ENCODE measurements at regions not wholly inside any gene's neighbourhood (a gene's known extent, or its start where the extent isn't known, plus 50 kb on each side); places are given as distances from the start of the nearest gene placed in this dataset.

DNA sequence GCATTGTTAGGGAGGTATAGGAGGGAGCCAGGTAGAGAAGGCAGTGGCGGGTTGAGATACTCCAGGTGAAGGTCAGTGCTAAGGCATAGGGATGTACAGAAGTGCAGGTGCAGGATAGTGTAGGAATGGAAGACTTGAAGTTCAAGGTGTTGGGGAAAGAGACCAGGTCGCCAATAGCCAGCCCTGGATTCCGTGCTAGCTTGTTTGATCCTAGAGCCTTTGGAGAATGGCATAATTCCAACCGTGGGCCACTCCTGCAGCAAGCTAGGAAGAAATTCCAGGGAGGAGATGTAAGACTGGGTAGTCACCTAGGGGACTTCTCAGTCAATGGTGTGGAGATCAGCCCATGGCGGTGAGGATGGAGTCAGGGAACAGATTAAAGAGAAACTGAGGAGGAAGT is 272.7 kb downstream of the RPS24 start:
- ChIA-PET CTCF (interaction anchor here (1.0 kb wide), 1 partner anchor 270 kb away, joined by 3 read pairs; no protein-coding TSS in a partner anchor), POLR2A (no interaction called here)
- Histone ChIP-seq H3K4me3 (ENCODE audit: control extremely low read depth in 1 of 5, extremely low read depth in 1 of 5, insufficient read depth in 1 of 5, low read depth in 2 of 5, low read length in 4 of 5) (no peak overlapping the region), H4K20me1 (ENCODE audit: control insufficient read depth, insufficient read depth, low read length, poor library complexity, severe bottlenecking) (no peaks in the 10 kb centered on the region), H3K4me1 (ENCODE audit: control insufficient read depth in 2 of 2, insufficient read depth in 2 of 2, low read length in 2 of 2) (peaks cover 13 to 21% of the 10 kb centered on the region in 2 donors), H3K79me2 (ENCODE audit: control insufficient read depth, insufficient read depth, low read length) (no peaks in the 10 kb centered on the region), H3K27me3 (replicated peaks in 1 of 4; ENCODE audit: control extremely low read depth in 1 of 4, control insufficient read depth in 3 of 4, insufficient read depth in 4 of 4, low read length in 3 of 4) (no peaks in the 10 kb centered on the region), H3K4me2 (replicated peaks; ENCODE audit: low read depth, low read length, poor library complexity, severe bottlenecking) (no peak overlapping the region), H2AFZ (ENCODE audit: insufficient read depth, low read depth, low read length, poor library complexity, severe bottlenecking) (no peak overlapping the region), H3K36me3 (replicated peaks in 1 of 2; ENCODE audit: control extremely low read depth in 1 of 2, control insufficient read depth in 1 of 2, extremely low read depth in 1 of 2, insufficient read depth in 2 of 2, low read length in 1 of 2) (no peaks in the 10 kb centered on the region), H3K9ac (ENCODE audit: low read length) (no peak overlapping the region), H3K9me3 (ENCODE audit: control extremely low read depth in 1 of 3, control insufficient read depth in 2 of 3, insufficient read depth in 1 of 3, low read length in 2 of 3) (no peaks in the 10 kb centered on the region), H3K27ac (ENCODE audit: low read length in 2 of 2) (no peak overlapping the region)
- no peaks in the 10 kb centered on the region for H3K9me3 Mint-ChIP-seq (ENCODE audit: insufficient read depth)
- WGBS (ENCODE audit: insufficient coverage) = 94% methylated on average over 5 of the region's 5 CpGs
- DNase-seq (no peak), ATAC-seq (ENCODE audit: low read depth) (no peak)
- H3K27me3 Mint-ChIP-seq = no peaks in the 10 kb centered on the region
- intact Hi-C loops (cut with micrococcal nuclease) = loop anchor here (10.0 kb wide), 3 partner anchors 432 to 1628 kb away; no protein-coding TSS in a partner anchor
- H3K27ac Mint-ChIP-seq = no peak overlapping the region
- no peak overlapping the region for H3K4me3 Mint-ChIP-seq
- peaks cover 19% of the 10 kb centered on the region for H3K4me1 Mint-ChIP-seq
- TF ChIP-seq, protein P1, sequence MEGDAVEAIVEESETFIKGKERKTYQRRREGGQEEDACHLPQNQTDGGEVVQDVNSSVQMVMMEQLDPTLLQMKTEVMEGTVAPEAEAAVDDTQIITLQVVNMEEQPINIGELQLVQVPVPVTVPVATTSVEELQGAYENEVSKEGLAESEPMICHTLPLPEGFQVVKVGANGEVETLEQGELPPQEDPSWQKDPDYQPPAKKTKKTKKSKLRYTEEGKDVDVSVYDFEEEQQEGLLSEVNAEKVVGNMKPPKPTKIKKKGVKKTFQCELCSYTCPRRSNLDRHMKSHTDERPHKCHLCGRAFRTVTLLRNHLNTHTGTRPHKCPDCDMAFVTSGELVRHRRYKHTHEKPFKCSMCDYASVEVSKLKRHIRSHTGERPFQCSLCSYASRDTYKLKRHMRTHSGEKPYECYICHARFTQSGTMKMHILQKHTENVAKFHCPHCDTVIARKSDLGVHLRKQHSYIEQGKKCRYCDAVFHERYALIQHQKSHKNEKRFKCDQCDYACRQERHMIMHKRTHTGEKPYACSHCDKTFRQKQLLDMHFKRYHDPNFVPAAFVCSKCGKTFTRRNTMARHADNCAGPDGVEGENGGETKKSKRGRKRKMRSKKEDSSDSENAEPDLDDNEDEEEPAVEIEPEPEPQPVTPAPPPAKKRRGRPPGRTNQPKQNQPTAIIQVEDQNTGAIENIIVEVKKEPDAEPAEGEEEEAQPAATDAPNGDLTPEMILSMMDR (IDR thresholded peaks at IDR 0.05) = no peak

GRCh38 chr10:78307576-78307975 is 273.9 kb downstream of the RPS24 start:
- ATAC-seq (ENCODE audit: low read depth) (no peak), DNase-seq (no peak)
- Histone ChIP-seq H3K27me3 (replicated peaks in 1 of 4; ENCODE audit: control extremely low read depth in 1 of 4, control insufficient read depth in 3 of 4, insufficient read depth in 4 of 4, low read length in 3 of 4) (no peaks in the 10 kb centered on the region), H3K4me3 (ENCODE audit: control extremely low read depth in 1 of 5, extremely low read depth in 1 of 5, insufficient read depth in 1 of 5, low read depth in 2 of 5, low read length in 4 of 5) (no peak overlapping the region), H3K27ac (ENCODE audit: low read length in 2 of 2) (no peak overlapping the region), H3K79me2 (ENCODE audit: control insufficient read depth, insufficient read depth, low read length) (no peaks in the 10 kb centered on the region), H2AFZ (ENCODE audit: insufficient read depth, low read depth, low read length, poor library complexity, severe bottlenecking) (no peak overlapping the region), H3K4me2 (replicated peaks; ENCODE audit: low read depth, low read length, poor library complexity, severe bottlenecking) (no peak overlapping the region), H3K9ac (ENCODE audit: low read length) (no peak overlapping the region), H3K36me3 (replicated peaks in 1 of 2; ENCODE audit: control extremely low read depth in 1 of 2, control insufficient read depth in 1 of 2, extremely low read depth in 1 of 2, insufficient read depth in 2 of 2, low read length in 1 of 2) (no peaks in the 10 kb centered on the region), H3K9me3 (ENCODE audit: control extremely low read depth in 1 of 3, control insufficient read depth in 2 of 3, insufficient read depth in 1 of 3, low read length in 2 of 3) (no peaks in the 10 kb centered on the region), H4K20me1 (ENCODE audit: control insufficient read depth, insufficient read depth, low read length, poor library complexity, severe bottlenecking) (no peaks in the 10 kb centered on the region), H3K4me1 (ENCODE audit: control insufficient read depth in 2 of 2, insufficient read depth in 2 of 2, low read length in 2 of 2) (peaks cover 3 to 9% of the 10 kb centered on the region in 2 donors)
- no CpG with 5 or more reads among the region's 1 CpG for WGBS (ENCODE audit: insufficient coverage)
- H3K4me1 Mint-ChIP-seq = peaks cover 9% of the 10 kb centered on the region
- no peak overlapping the region for H3K27ac Mint-ChIP-seq
- H3K9me3 Mint-ChIP-seq (ENCODE audit: insufficient read depth) = no peaks in the 10 kb centered on the region
- CTCF ChIA-PET = no interaction called here
- POLR2A ChIA-PET = no interaction called here
- H3K27me3 Mint-ChIP-seq = no peaks in the 10 kb centered on the region
- TF ChIP-seq, protein P1 (IDR thresholded peaks at IDR 0.05) = no peak
- TF ChIP-seq EZH2 (IDR thresholded peaks at IDR 0.05; ENCODE audit: borderline replicate concordance, insufficient read depth, low read depth, low read length, poor library complexity, severe bottlenecking) = no peak
- H3K4me3 Mint-ChIP-seq = no peak overlapping the region
- intact Hi-C loops (cut with micrococcal nuclease) = loop anchor here (10.0 kb wide), 3 partner anchors 433 to 1627 kb away; no protein-coding TSS in a partner anchor
